Neuronal stem cell (in vitro differentiated cells): ENCODE measurements at regions not wholly inside any gene's neighbourhood (a gene's known extent, or its start where the extent isn't known, plus 50 kb on each side); places are given as distances from the start of the nearest gene placed in this dataset.
A peak's percentile ranks its signal among the peaks of the same experiment; 100 is the strongest.

Source experiments
- DNase-seq: peaks from one replicate; pipeline ENCODE4 v3.0.0-alpha.2; 2013; ENCODE audit warnings: low spot score
- H2AFZ ChIP-seq: one replicate; pipeline ENCODE4 v1.6.1; 2013; ENCODE audit warnings: mild to moderate bottlenecking, low read length, inconsistent platforms
- H2AK5ac ChIP-seq: 2 replicates; pipeline ENCODE4 v1.6.1; 2013; ENCODE audit warnings: low read depth, mild to moderate bottlenecking, inconsistent platforms, low read length, moderate library complexity, mixed read lengths
- H2BK120ac ChIP-seq: 2 replicates; pipeline ENCODE4 v1.6.1; 2013; ENCODE audit warnings: low read depth, mild to moderate bottlenecking, inconsistent platforms, low read length, moderate library complexity, mixed read lengths
- H2BK12ac ChIP-seq: one replicate; pipeline ENCODE4 v1.6.1; 2013; ENCODE audit warnings: low read length, inconsistent platforms
- H2BK15ac ChIP-seq: 2 replicates; pipeline ENCODE4 v1.6.1; 2013; ENCODE audit warnings: mild to moderate bottlenecking, low read length, inconsistent platforms, mixed read lengths
- H2BK5ac ChIP-seq: one replicate; pipeline ENCODE4 v1.6.1; 2013; ENCODE audit warnings: inconsistent platforms, mild to moderate bottlenecking, low read length, moderate library complexity
- H3K14ac ChIP-seq: one replicate; pipeline ENCODE4 v1.6.1; 2013; ENCODE audit warnings: low read length, inconsistent platforms
- H3K18ac ChIP-seq: 2 replicates; pipeline ENCODE4 v1.6.1; 2013; ENCODE audit warnings: low read length, inconsistent platforms
- H3K23ac ChIP-seq: 2 replicates; pipeline ENCODE4 v1.6.1; 2013; ENCODE audit warnings: low read depth, mild to moderate bottlenecking, mixed read lengths, low read length, inconsistent platforms; ENCODE audit not compliant: poor library complexity
- H3K27ac ChIP-seq: replicated peaks from 3 replicates; pipeline ENCODE4 v1.5.1; 2013; ENCODE audit warnings: low read length, inconsistent platforms
- H3K27me3 ChIP-seq, 3 experiments: 2 replicates each; pipeline ENCODE4 v1.6.1; 2013; ENCODE audit warnings: low read length in 3 of 3, mild to moderate bottlenecking in 2 of 3, inconsistent platforms in 1 of 3, low read depth in 1 of 3, mixed read lengths in 1 of 3, moderate library complexity in 1 of 3; ENCODE audit not compliant: control insufficient read depth in 3 of 3, insufficient read depth in 3 of 3
- H3K36me3 ChIP-seq, 2 donors: replicated peaks in 1 of 2; 2 replicates each; pipeline ENCODE4 v1.6.1; 2013; ENCODE audit warnings: low read length in 2 of 2; ENCODE audit not compliant: control insufficient read depth in 2 of 2, insufficient read depth in 2 of 2
- H3K4ac ChIP-seq: 2 replicates; pipeline ENCODE4 v1.6.1; 2013; ENCODE audit warnings: inconsistent platforms, mild to moderate bottlenecking, low read length, moderate library complexity
- H3K4me1 ChIP-seq, 2 donors: 1 replicate in 1 of 2; 2 replicates in 1 of 2; pipeline ENCODE4 v1.6.1; 2013; ENCODE audit warnings: low read length in 2 of 2, low read depth in 1 of 2; ENCODE audit not compliant: control insufficient read depth in 2 of 2, insufficient read depth in 1 of 2
- H3K4me2 ChIP-seq: one replicate; pipeline ENCODE4 v1.6.1; 2013; ENCODE audit warnings: mild to moderate bottlenecking, low read length, inconsistent platforms; ENCODE audit not compliant: insufficient read depth, poor library complexity, severe bottlenecking
- H3K4me3 ChIP-seq, 2 donors: 2 replicates each; pipeline ENCODE4 v1.5.1; 2013; ENCODE audit warnings: low read length in 2 of 2, mild to moderate bottlenecking in 2 of 2, inconsistent platforms in 1 of 2, moderate library complexity in 1 of 2
- H3K79me1 ChIP-seq: one replicate; pipeline ENCODE4 v1.6.1; 2013; ENCODE audit warnings: low read depth, mild to moderate bottlenecking, inconsistent platforms, low read length, moderate library complexity
- H3K9ac ChIP-seq: one replicate; pipeline ENCODE4 v1.6.1; 2013; ENCODE audit warnings: mild to moderate bottlenecking, low read depth, low read length, inconsistent platforms; ENCODE audit not compliant: poor library complexity
- H3K9me3 ChIP-seq, 2 donors: replicated peaks in 1 of 2; 2 replicates each; pipeline versions ENCODE3 to v1.6.1; 2013; ENCODE audit warnings: low read length in 2 of 2, mild to moderate bottlenecking in 2 of 2, inconsistent platforms in 1 of 2, low read depth in 1 of 2, mixed read lengths in 1 of 2, moderate library complexity in 1 of 2; ENCODE audit not compliant: control insufficient read depth in 2 of 2, insufficient read depth in 1 of 2
- H4K8ac ChIP-seq: one replicate; pipeline ENCODE4 v1.6.1; 2013; ENCODE audit warnings: low read depth, mild to moderate bottlenecking, inconsistent platforms, low read length, moderate library complexity
- H4K91ac ChIP-seq: one replicate; pipeline ENCODE4 v1.6.1; 2013; ENCODE audit warnings: low read length, low read depth, mild to moderate bottlenecking, inconsistent platforms; ENCODE audit not compliant: poor library complexity
- WGBS, 2 donors: extraction: QIAGEN DNeasy Blood & Tissue Kit; methylation state at CpG; one replicate each; pipeline ENCODE4 v1.1.7; 2013; ENCODE audit warnings: missing lambda C conversion rate in 2 of 2, mixed read lengths in 1 of 2; ENCODE audit not compliant: insufficient read length in 2 of 2, insufficient replicate concordance in 1 of 2; ENCODE audit errors: extremely low coverage in 2 of 2; 5-methylcytosine and 5-hydroxymethylcytosine counted together

DNA sequence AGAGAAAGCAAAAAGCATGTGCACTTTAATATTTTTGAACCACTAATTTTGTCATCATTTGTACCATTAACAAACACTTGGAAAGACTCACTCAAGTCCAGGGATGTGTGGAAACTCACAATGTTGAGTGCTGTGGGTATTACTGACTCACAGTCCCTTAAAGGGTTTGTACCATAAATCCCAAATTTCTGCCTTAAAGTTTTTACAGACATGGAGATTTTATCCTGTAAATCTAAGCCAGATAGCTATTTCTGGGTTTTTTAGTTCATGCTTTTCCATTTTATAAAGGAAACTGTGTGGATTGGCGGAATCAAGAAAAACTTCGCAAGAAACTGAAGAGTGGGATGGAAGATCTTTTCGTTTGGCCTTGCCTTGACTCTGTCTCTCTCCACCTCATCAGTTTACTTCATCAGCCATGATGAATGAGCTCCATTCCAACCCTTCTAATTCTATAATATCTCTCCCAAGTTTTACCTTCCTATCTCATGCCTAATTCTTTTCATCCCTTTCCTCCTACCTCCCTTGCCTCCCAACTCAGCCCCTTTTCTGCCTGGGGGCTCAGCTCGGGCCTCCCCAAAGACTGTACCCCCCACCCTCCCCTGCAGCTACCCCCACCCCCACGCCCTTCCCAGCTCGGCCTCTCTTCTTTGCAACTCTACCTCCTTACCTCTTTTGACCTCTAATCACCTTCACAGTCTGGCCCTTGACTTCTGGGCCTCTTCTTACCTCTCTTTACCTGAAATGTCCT is 218.5 kb upstream of the MKLN1 start:
- Histone ChIP-seq H3K18ac (no peak overlapping the region), H3K14ac (no peak overlapping the region), H4K8ac (peak overlapping the region; percentile 1), H3K4me1 (peaks cover 13 to 35% of the 10 kb centered on the region in 2 donors), H3K9ac (no peak overlapping the region), H3K9me3 (no peaks in the 10 kb centered on the region), H3K23ac (peak overlapping the region; percentile 82), H3K4me3 (peak overlapping the region; percentile 56 to 66), H2AK5ac (no peak overlapping the region), H2BK120ac (no peak overlapping the region), H2BK15ac (no peak overlapping the region), H3K4me2 (peak overlapping the region; percentile 85), H3K79me1 (no peaks in the 10 kb centered on the region), H2BK5ac (no peak overlapping the region), H2BK12ac (peak overlapping the region; percentile 33), H4K91ac (no peak overlapping the region), H2AFZ (peak overlapping the region; percentile 98), H3K27me3 (peaks cover 0 to 34% (median 32%) of the 10 kb centered on the region in 3 experiments), H3K27ac (no peak overlapping the region), H3K4ac (no peak overlapping the region), H3K36me3 (no peaks in the 10 kb centered on the region)
- DNase-seq: no peak
- WGBS, 2 donors: no CpG with 5 or more reads among the region's 6 CpGs

DNA sequence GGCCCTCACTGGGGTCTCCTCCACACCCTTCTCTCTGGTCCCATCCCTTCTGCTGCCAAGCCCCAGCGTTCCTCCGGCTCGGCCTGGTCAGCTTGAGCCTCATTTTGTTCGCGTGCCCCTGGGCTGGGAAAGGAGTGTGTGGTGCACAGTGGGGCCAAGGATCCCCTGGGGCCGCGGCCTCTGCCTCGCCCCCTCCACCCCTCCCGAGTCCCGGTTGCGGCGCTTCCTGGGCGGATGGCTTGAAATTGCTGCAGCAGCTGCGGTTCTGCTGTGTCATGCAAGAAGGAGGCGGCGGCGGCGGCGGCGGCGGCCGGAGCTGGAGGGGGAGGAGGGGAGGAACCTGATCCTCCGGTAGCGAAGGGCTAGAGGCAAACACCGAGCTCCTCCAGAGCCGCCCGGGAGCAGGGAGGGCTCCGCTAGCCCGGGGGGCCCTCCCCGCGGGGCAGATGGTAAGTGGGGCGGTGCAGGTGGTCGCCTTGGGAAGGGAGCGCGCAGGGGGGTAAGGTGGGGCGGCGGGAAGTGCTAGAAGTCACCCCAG is 217.8 kb upstream of the MKLN1 start:
- Histone ChIP-seq H3K27ac (no peak overlapping the region), H3K14ac (no peak overlapping the region), H3K4me2 (peak overlapping the region; percentile 85), H3K9me3 (no peaks in the 10 kb centered on the region), H3K4ac (no peak overlapping the region), H3K27me3 (peaks cover 0 to 38% (median 32%) of the 10 kb centered on the region in 3 experiments), H2BK5ac (peak overlapping the region; percentile 40), H3K4me1 (peaks cover 13 to 35% of the 10 kb centered on the region in 2 donors), H2AK5ac (no peak overlapping the region), H4K8ac (peak overlapping the region; percentile 1), H2BK120ac (no peak overlapping the region), H3K23ac (peak overlapping the region; percentile 82), H3K36me3 (no peaks in the 10 kb centered on the region), H4K91ac (no peak overlapping the region), H3K4me3 (peak overlapping the region; percentile 56 to 67), H3K79me1 (no peaks in the 10 kb centered on the region), H2BK15ac (peak overlapping the region; percentile 15), H3K18ac (peak overlapping the region; percentile 92), H2AFZ (peak overlapping the region; percentile 98), H2BK12ac (peak overlapping the region; percentile 33), H3K9ac (no peak overlapping the region)
- peak; percentile 68 for DNase-seq
- WGBS, 2 donors: no CpG with 5 or more reads among the region's 37 CpGs

GRCh38 chr7:131110297-131111080 is 217.2 kb upstream of the MKLN1 start:
- Histone ChIP-seq H3K36me3 (no peaks in the 10 kb centered on the region), H2BK5ac (peak overlapping the region; percentile 40), H2BK15ac (peak overlapping the region; percentile 15), H4K8ac (no peak overlapping the region), H3K9ac (no peak overlapping the region), H3K4me2 (peak overlapping the region; percentile 85), H3K79me1 (no peaks in the 10 kb centered on the region), H3K4ac (no peak overlapping the region), H3K27me3 (peaks cover 0 to 42% (median 32%) of the 10 kb centered on the region in 3 experiments), H4K91ac (no peak overlapping the region), H3K9me3 (no peaks in the 10 kb centered on the region), H3K4me1 (peaks cover 13 to 32% of the 10 kb centered on the region in 2 donors), H3K14ac (no peak overlapping the region), H3K18ac (peak overlapping the region; percentile 68), H2AK5ac (no peak overlapping the region), H3K27ac (no peak overlapping the region), H2AFZ (peak overlapping the region; percentile 98), H3K23ac (peak overlapping the region; percentile 82), H2BK120ac (no peak overlapping the region), H3K4me3 (peak overlapping the region; percentile 56 to 67), H2BK12ac (no peak overlapping the region)
- peak; percentile 6 for DNase-seq
- WGBS, 2 donors: no CpG with 5 or more reads among the region's 12 CpGs
